ENCODE measurements at regions not wholly inside any gene's neighbourhood (a gene's known extent, or its start where the extent isn't known, plus 50 kb on each side); places are given as distances from the start of the nearest gene placed in this dataset.

- no peak overlapping the region for H3K4me3 ChIP-seq (ENCODE audit: low read depth, low read length)
- no peak for DNase-seq (ENCODE audit: low read depth)
- TF ChIP-seq CTCF (IDR thresholded peaks at IDR 0.05; ENCODE audit: low read depth, low read length, missing control alignments): no peak
- in situ Hi-C loops (cut with HindIII; ENCODE audit: low sequenced_read_pairs): no loop called here
These were observed 174.9 kb downstream of the IER5 start for GRCh38 chr1:181263444-181263843.

GRCh38 chr1:181264821-181265220, 176.3 kb downstream of the IER5 start:
- no peak for TF ChIP-seq CTCF (IDR thresholded peaks at IDR 0.05; ENCODE audit: low read depth, low read length, missing control alignments)
- H3K4me3 ChIP-seq (ENCODE audit: low read depth, low read length): no peak overlapping the region
- DNase-seq (ENCODE audit: low read depth): no peak
- in situ Hi-C loops (cut with HindIII; ENCODE audit: low sequenced_read_pairs): no loop called here

GRCh38 chr1:181284978-181285377, 196.5 kb downstream of the IER5 start:
- no peak for DNase-seq (ENCODE audit: low read depth)
- in situ Hi-C loops (cut with HindIII; ENCODE audit: low sequenced_read_pairs): no loop called here
- no peak overlapping the region for H3K4me3 ChIP-seq (ENCODE audit: low read depth, low read length)
- TF ChIP-seq CTCF (IDR thresholded peaks at IDR 0.05; ENCODE audit: low read depth, low read length, missing control alignments): no peak

- DNase-seq (ENCODE audit: low read depth): no peak
- no peak overlapping the region for H3K4me3 ChIP-seq (ENCODE audit: low read depth, low read length)
- in situ Hi-C loops (cut with HindIII; ENCODE audit: low sequenced_read_pairs): no loop called here
- no peak for TF ChIP-seq CTCF (IDR thresholded peaks at IDR 0.05; ENCODE audit: low read depth, low read length, missing control alignments)
These were observed 188.1 kb upstream of the CACNA1E start for GRCh38 chr1:181295217-181295616.

- no peak overlapping the region for H3K4me3 ChIP-seq (ENCODE audit: low read depth, low read length)
- no peak for DNase-seq (ENCODE audit: low read depth)
- no peak for TF ChIP-seq CTCF (IDR thresholded peaks at IDR 0.05; ENCODE audit: low read depth, low read length, missing control alignments)
- in situ Hi-C loops (cut with HindIII; ENCODE audit: low sequenced_read_pairs): no loop called here
These were observed 187.1 kb upstream of the CACNA1E start for GRCh38 chr1:181296180-181296579.

GRCh38 chr1:181308098-181308497, 175.2 kb upstream of the CACNA1E start:
- DNase-seq (ENCODE audit: low read depth): no peak
- no peak for TF ChIP-seq CTCF (IDR thresholded peaks at IDR 0.05; ENCODE audit: low read depth, low read length, missing control alignments)
- in situ Hi-C loops (cut with HindIII; ENCODE audit: low sequenced_read_pairs): no loop called here
- no peak overlapping the region for H3K4me3 ChIP-seq (ENCODE audit: low read depth, low read length)

GRCh38 chr1:181310560-181310959, 172.8 kb upstream of the CACNA1E start:
- in situ Hi-C loops (cut with HindIII; ENCODE audit: low sequenced_read_pairs): no loop called here
- no peak overlapping the region for H3K4me3 ChIP-seq (ENCODE audit: low read depth, low read length)
- TF ChIP-seq CTCF (IDR thresholded peaks at IDR 0.05; ENCODE audit: low read depth, low read length, missing control alignments): no peak
- no peak for DNase-seq (ENCODE audit: low read depth)
